ENCODE measurements at regions not wholly inside any gene's neighbourhood (a gene's known extent, or its start where the extent isn't known, plus 50 kb on each side); places are given as distances from the start of the nearest gene placed in this dataset.

GRCh38 chr17:14434506-14434905 is 133.6 kb downstream of the HS3ST3B1 start:
- no peak for TF ChIP-seq CTCF (IDR thresholded peaks at IDR 0.05)
- TF ChIP-seq POLR2A (IDR thresholded peaks at IDR 0.05), result no peak

Data from Peyer's patch (tissue), 4 donors.